SU-DHL-6 (cell line): ENCODE measurements at regions not wholly inside any gene's neighbourhood (a gene's known extent, or its start where the extent isn't known, plus 50 kb on each side); places are given as distances from the start of the nearest gene placed in this dataset.
"Not testable (repeated sequence)": the region's sequence is repeated elsewhere in the genome, so short reads cannot be mapped to it uniquely, and the experiment has no call there.

Experiments used
- CTCF ChIP-seq: fragments of 200-600 bp; sonication (generic); IDR thresholded peaks from one replicate; pipeline ENCODE4 v1.5.1; 2017; ENCODE audit warnings: antibody characterized with exemption, mild to moderate bottlenecking, low read length, moderate library complexity; ENCODE audit not compliant: insufficient read depth, poor library complexity, severe bottlenecking
- EZH2phosphoT487 ChIP-seq: fragments of 200-600 bp; sonication (generic), shearing (Covaris generic); conservative IDR thresholded peaks from 2 replicates; pipeline ENCODE4 v1.6.1; 2018; ENCODE audit warnings: mild to moderate bottlenecking, antibody characterized with exemption, low read length, moderate library complexity, mixed read lengths

GRCh38 chr12:9469956-9470355 is 137.8 kb downstream of the KLRB1 start:
- not testable (repeated sequence) for TF ChIP-seq CTCF, EZH2phosphoT487
